Fibroblast of skin of right biceps (primary cell): ENCODE measurements at regions not wholly inside any gene's neighbourhood (a gene's known extent, or its start where the extent isn't known, plus 50 kb on each side); places are given as distances from the start of the nearest gene placed in this dataset.
"Not testable (repeated sequence)": the region's sequence is repeated elsewhere in the genome, so short reads cannot be mapped to it uniquely, and the experiment has no call there.

Experiments used
- DNase-seq: peaks from one replicate; pipeline ENCODE4 v3.0.0-alpha.2; 2013

- DNase-seq: no peak
Observed at GRCh38 chr1:94769551-94769950, 50.6 kb upstream of the SLC44A3 start.

DNA sequence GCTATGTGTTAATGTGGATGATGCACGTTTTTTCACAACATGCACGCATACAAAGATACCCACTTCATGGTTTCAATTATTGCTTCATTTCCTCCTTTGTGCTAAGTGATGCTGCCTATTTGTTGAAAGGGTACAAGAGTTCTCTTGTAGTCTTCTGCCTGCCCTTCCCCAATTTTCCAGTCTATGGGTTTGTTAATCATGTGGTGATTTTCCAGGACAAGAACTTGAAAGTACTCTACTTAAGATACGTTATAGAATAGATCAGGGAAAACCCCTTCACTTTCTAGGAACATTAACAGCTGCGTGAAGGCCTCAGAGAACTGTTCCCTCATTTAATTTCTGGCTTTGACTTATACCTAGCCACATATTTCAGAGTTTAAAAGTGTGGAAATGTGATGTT lies 52.1 kb upstream of the SLC44A3 start:
- no peak for DNase-seq

DNA sequence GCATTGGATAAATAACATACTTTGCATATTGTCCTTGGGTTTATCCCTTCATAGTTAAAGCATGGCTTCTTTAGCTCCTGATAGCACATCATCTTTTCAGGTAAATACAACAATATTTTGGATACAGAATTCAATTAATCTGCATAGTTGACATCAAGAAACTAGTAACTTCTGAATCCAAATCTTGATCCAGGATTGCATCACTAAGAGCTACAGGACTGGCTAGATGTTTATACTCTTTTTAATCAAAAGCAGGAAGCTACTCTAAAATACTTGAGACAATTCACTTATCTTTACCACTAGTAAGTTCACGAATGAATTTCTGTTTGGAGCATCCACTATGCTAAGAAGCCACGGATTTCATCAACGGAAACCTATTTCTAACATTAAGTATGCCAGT lies 54.2 kb upstream of the SLC44A3 start:
- DNase-seq: no peak

DNA sequence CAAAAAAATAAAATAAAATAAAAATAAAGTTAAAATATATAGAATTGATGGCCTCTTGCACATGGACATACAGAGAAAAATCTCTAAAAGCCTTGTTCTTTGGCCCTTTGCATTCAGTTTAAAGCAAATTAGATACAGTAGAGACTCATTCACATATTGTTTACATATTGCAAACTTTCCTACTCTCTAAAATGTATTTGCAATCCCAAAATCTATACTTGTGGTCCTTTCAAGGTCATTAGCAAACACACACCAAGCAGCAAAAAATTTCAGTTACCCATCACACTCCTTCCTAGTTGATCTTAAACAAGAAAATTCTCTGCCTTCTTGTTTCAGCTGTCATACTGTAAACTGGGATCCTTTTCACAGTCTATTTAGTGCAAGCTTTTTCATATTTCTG lies 61.0 kb upstream of the SLC44A3 start:
- DNase-seq: no peak

DNA sequence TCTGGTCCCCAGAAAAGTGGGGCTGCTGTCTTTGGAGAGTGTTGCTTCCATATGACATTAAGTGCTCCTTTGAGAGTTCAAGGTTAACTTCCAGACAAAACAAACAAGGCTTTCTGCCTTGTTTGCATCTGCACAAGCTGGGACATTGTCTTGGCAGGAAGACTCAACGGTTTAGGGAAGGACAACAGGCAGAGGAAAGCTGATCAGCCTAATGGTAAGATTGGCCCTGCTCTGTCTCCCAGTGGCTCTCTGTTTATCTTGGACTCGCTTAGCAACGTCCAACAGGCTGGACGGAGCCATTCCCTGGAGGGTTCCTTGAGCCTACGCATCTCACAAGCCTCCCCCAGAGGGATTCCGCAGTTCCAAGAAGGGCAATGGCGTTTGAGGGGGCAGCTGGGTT lies 62.2 kb upstream of the SLC44A3 start:
- no peak for DNase-seq

GRCh38 chr1:94755675-94756074 lies 64.5 kb upstream of the SLC44A3 start:
- peak; percentile 98 for DNase-seq

GRCh38 chr1:94755016-94755415 lies 65.1 kb upstream of the SLC44A3 start:
- DNase-seq: peak; percentile 37

- DNase-seq: no peak
Observed at GRCh38 chr1:94754570-94754969, 65.6 kb upstream of the SLC44A3 start.

DNA sequence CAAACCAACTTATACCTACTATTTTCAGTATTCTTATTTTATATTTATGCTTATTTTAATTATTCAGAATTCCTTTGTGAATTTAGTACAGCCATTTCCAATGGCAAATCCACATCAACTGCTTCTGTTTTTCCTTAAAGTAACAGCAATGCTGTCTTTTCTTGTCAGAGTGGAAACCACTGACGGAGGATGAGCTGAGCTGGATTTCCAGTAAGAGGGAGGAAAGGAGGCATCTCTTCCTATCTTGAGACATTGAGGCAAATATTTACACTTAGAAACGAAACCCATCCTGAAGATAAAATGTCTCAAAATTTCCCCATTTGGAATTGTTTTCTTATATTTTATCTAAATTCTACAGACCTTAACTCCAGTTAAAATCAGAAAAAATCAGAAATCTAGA lies 66.1 kb upstream of the SLC44A3 start:
- no peak for DNase-seq

DNA sequence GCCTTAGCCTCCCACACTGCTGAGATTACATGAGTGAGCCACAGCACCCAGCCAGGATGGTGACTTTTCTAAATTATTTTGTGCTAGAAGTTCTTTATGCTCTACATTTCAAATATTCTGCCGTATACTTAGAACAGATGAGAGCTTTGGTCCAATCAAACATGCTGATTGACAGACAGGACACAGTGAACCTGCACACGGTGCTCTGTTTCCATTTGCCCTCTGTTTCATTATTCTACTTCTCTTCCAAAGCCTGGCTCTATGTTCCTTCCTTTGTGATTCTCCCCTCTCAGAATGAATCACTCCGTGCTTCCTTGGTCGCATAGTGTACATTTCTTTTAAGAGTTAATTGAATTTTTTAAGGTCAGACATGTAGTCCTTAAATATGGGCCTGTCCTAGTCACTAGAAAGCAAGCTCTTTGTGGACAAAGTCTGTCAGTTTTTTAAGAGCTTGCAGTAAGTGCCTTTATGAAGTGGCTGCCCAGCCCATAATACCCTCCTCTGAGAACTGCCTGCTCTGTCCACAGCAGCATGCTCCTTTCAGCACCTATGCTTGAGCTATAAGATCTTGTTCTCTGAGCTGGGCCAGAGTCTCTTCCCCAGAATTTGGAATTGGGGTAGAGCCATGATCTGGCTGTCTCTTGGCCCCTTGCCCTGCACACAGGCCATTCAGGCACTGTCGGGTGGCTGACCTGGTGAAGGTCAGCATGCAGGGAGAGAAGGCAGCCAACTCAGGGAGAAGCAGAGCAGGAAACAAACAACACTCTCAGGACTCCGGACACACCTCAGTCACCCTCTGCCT lies 66.8 kb upstream of the SLC44A3 start:
- DNase-seq: peak; percentile 33

DNA sequence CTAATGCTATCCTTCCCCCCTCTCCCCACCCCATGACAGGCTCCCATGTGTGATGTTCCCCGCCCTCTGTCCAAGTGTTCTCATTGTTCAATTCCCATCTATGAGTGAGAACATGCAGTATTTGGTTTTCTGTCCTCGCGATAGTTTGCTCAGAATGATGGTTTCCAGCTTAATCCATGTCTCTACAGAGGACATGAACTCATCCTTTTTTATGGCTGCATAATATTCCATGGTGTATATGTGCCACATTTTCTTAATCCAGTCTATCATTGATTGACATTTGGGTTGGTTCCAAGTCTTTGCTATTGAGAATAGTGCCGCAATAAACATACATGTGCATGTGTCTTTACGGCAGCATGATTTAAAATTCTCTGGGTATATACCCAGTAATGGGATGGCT lies 68.7 kb upstream of the SLC44A3 start:
- DNase-seq: not testable (repeated sequence)

DNA sequence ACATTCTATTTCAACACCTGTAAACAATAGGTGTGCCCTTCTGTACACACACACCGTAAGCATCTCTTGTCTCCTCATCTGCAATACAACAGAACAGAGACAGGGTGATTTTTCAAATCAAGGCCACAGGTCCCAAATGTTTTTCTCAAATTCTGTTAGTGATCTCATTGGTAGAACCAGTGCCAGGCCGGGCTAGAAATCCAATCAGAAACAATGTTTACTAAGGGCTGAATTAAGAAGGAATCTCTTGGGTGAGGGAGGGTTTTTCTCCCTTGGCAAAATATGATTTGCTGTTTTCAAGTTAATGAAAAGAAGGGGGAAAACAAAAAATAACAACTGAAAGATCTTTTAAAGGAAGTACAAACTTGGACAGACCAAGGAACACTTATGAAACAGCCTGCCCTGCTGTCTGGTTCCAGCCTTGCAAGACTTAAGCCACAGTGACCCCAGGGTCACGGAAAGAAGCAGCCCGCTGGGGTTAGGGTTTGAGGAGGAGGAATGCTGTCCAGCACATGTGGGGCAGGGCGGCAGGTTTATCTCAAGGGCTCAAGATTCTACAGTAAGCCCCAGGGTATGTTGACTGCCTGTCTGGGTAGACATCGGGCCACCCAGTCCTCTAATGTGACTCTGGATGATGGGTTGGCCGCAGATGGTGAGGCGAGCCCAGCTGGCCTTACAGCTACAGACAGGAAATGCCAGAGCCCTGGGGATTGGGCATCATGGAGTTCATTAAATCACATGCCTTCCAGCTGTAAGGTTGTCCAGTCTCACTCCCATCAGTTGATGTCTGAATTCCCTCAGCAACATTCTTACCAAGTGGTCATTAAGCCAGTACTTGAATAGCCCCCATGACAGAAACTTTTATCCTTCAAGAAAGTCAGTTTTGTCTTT lies 73.3 kb upstream of the SLC44A3 start:
- no peak for DNase-seq

GRCh38 chr1:94745742-94746141 lies 74.4 kb upstream of the SLC44A3 start:
- DNase-seq: no peak

DNA sequence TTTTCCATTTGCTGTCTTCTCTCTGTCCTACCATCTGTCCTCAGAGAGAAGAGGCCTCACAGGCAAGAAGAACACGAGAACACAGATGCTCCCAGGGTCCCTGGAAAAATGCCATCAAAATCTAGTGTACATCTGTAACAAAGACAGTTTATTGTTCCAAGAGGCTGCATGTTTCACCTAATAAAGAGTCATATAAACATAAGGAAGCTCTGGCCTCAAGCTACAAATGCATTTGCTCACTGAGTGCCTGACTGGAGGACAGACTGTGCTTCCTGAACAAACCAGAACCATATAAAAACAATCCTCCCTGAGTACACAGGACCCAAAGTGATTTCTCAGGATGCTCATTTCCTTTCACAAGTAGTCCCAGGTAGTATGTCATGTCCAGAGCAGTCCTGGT lies 76.3 kb upstream of the SLC44A3 start:
- no peak for DNase-seq

GRCh38 chr1:94741996-94742395 lies 78.2 kb upstream of the SLC44A3 start:
- DNase-seq: peak; percentile 54

- no peak for DNase-seq
Observed at GRCh38 chr1:94741510-94741909, 78.6 kb upstream of the SLC44A3 start.

GRCh38 chr1:94739521-94740061 lies 80.6 kb upstream of the SLC44A3 start:
- peak; percentile 95 for DNase-seq

- DNase-seq: no peak
Observed at GRCh38 chr1:94738371-94738770, 81.8 kb upstream of the SLC44A3 start.

- peak; percentile 67 for DNase-seq
Observed at GRCh38 chr1:94737124-94737998, 82.8 kb upstream of the SLC44A3 start.

GRCh38 chr1:94736549-94736948 lies 83.6 kb upstream of the SLC44A3 start:
- no peak for DNase-seq

- DNase-seq: no peak
Observed at GRCh38 chr1:94736073-94736472, 84.1 kb upstream of the SLC44A3 start.

DNA sequence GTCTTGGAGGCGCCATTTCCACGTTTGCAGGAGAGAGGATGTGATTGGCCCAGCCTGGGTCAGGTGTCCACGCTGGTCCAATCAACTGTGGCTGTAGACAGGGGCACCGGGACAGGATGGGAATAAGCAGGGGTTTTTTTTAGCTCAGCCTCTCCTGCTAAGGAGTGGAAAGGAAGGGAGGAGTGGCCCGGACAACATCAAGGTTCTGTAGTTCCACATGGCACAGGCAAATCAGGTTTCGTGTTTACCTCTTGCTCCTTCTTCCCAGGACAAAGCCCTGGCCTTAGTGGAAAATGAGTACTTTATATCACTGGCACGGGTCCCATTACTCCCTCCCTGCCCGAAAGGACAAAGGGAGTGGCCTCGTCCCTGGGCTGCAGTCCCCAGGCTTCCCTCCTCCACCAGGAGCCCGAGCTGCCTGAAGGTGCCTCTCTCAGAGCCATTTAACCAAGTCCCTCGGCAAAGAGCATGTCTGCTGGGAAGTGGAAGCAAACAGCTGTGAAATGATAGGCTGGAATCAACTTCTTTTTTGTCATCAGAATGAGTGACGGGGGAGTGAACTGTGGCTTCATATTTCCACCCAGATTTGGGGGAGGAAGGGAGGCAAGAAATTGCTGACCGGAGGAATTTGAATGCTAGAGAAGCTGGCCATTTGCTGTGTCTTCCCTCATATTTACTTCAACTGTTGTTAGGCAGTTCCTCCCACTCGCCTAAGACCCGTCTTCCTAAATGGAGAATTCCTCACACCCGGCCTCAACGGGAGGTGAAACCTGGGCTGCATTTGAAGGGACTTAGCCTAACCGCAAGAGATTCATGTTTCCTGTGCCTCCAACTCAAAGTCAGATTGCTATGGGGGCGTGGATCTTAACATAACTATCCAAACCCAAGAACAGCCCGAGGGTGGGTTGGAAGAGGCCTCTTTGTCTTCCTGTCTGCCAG lies 84.9 kb upstream of the SLC44A3 start:
- peak; percentile 91 for DNase-seq
